ENCODE measurements at regions not wholly inside any gene's neighbourhood (a gene's known extent, or its start where the extent isn't known, plus 50 kb on each side); places are given as distances from the start of the nearest gene placed in this dataset.

- intact Hi-C loops (cut with micrococcal nuclease; ENCODE audit: unreplicated experiment), result no loop called here
- Histone ChIP-seq H3K27ac (ENCODE audit: low read length) (no peak overlapping the region), H3K9me3 (ENCODE audit: control insufficient read depth, insufficient read depth, low read depth, low read length) (no peaks in the 10 kb centered on the region), H3K27me3 (ENCODE audit: control insufficient read depth, insufficient read depth, low read length) (no peaks in the 10 kb centered on the region), H3K4me1 (ENCODE audit: control insufficient read depth, insufficient read depth, low read length) (no peaks in the 10 kb centered on the region), H3K36me3 (ENCODE audit: control insufficient read depth, insufficient read depth, low read length) (no peaks in the 10 kb centered on the region), H3K4me3 (ENCODE audit: low read depth in 2 of 2, low read length in 2 of 2) (no peak overlapping the region)
- TF ChIP-seq TCF7L2 (IDR thresholded peaks at IDR 0.05; ENCODE audit: low read depth, low read length) (no peak), CTCF (IDR thresholded peaks at IDR 0.05) (no peak), SIN3A (IDR thresholded peaks at IDR 0.05; ENCODE audit: borderline replicate concordance, insufficient read depth, low read depth, low read length) (no peak), REST (IDR thresholded peaks at IDR 0.05; ENCODE audit: insufficient read depth in 1 of 2, low read depth in 2 of 2, low read length in 1 of 2) (no peak), POLR2AphosphoS5 (IDR thresholded peaks at IDR 0.05; ENCODE audit: low read depth, low read length) (no peak)
- ATAC-seq (no peak), DNase-seq (ENCODE audit: low read depth, low spot score) (no peak)
- in situ Hi-C loops (cut with HindIII; ENCODE audit: low pct_unique_long_range_greater_than_20kb, low sequenced_read_pairs), result no loop called here
- BruUV-seq (replicated peaks), result no TSS peak
- CTCF ChIA-PET, result no interaction called here
- POLR2A ChIA-PET, result no interaction called here
Measured at GRCh38 chr5:89417515-89417914, 534.5 kb upstream of the MEF2C start.

GRCh38 chr5:89411891-89412290 lies 528.9 kb upstream of the MEF2C start:
- ChIA-PET POLR2A (no interaction called here), CTCF (no interaction called here)
- no peak for DNase-seq (ENCODE audit: low read depth, low spot score)
- intact Hi-C loops (cut with micrococcal nuclease; ENCODE audit: unreplicated experiment) (no loop called here), in situ Hi-C loops (cut with HindIII; ENCODE audit: low pct_unique_long_range_greater_than_20kb, low sequenced_read_pairs) (no loop called here)
- no peak for TF ChIP-seq SIN3A (IDR thresholded peaks at IDR 0.05; ENCODE audit: borderline replicate concordance, insufficient read depth, low read depth, low read length)
- TF ChIP-seq CTCF (IDR thresholded peaks at IDR 0.05), result no peak
- no peak for TF ChIP-seq TCF7L2 (IDR thresholded peaks at IDR 0.05; ENCODE audit: low read depth, low read length)
- no peak for TF ChIP-seq POLR2AphosphoS5 (IDR thresholded peaks at IDR 0.05; ENCODE audit: low read depth, low read length)
- no peak for TF ChIP-seq REST (IDR thresholded peaks at IDR 0.05; ENCODE audit: insufficient read depth in 1 of 2, low read depth in 2 of 2, low read length in 1 of 2)
- H3K4me3 ChIP-seq (ENCODE audit: low read depth in 2 of 2, low read length in 2 of 2), result no peak overlapping the region
- no peaks in the 10 kb centered on the region for H3K4me1 ChIP-seq (ENCODE audit: control insufficient read depth, insufficient read depth, low read length)
- H3K27me3 ChIP-seq (ENCODE audit: control insufficient read depth, insufficient read depth, low read length), result no peaks in the 10 kb centered on the region
- no TSS peak for BruUV-seq (replicated peaks)
- ATAC-seq, result no peak
- no peaks in the 10 kb centered on the region for H3K36me3 ChIP-seq (ENCODE audit: control insufficient read depth, insufficient read depth, low read length)
- H3K9me3 ChIP-seq (ENCODE audit: control insufficient read depth, insufficient read depth, low read depth, low read length), result no peaks in the 10 kb centered on the region
- H3K27ac ChIP-seq (ENCODE audit: low read length), result no peak overlapping the region
